ENCODE measurements at regions not wholly inside any gene's neighbourhood (a gene's known extent, or its start where the extent isn't known, plus 50 kb on each side); places are given as distances from the start of the nearest gene placed in this dataset.

DNA sequence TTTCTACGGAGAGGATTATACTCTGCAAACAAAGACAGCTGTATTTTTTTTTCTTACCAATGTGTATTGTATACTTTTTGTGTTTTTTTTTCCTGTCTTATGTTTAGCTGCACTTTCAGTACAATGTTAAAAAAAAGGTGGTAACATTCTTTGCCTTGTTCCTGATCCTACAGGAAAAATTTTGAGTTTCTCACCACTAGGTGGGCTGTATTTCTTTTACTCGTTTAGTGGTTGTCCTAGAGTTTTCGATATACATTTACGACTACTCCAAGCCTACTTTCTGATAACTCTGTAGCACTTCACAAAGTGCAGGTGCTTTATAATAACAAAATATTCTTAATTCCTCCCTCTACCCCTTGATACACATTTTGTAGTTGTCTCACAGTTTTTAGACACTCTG, 652.2 kb downstream of the UQCRFS1 start:
- no peak for TF ChIP-seq POLR2AphosphoS5 (IDR thresholded peaks at IDR 0.05)
- TF ChIP-seq CTCF (IDR thresholded peaks at IDR 0.05): no peak

All from sigmoid colon (tissue), 4 donors.